ENCODE measurements at regions not wholly inside any gene's neighbourhood (a gene's known extent, or its start where the extent isn't known, plus 50 kb on each side); places are given as distances from the start of the nearest gene placed in this dataset.

GRCh38 chr22:27284324-27284723 lies 517.2 kb downstream of the MN1 start:
- no peak for DNase-seq (ENCODE audit: low read depth)

GRCh38 chr22:27286711-27287110 lies 514.8 kb downstream of the MN1 start:
- DNase-seq (ENCODE audit: low read depth) = no peak

- DNase-seq (ENCODE audit: low read depth) = no peak
Measured at GRCh38 chr22:27292542-27293299, 508.8 kb downstream of the MN1 start.

- DNase-seq (ENCODE audit: low read depth) = no peak
Measured at GRCh38 chr22:27293721-27294445, 507.7 kb downstream of the MN1 start.

- DNase-seq (ENCODE audit: low read depth) = no peak
Measured at GRCh38 chr22:27295040-27295439, 506.5 kb downstream of the MN1 start.

- no peak for DNase-seq (ENCODE audit: low read depth)
Measured at GRCh38 chr22:27295605-27296004, 506.0 kb downstream of the MN1 start.

GRCh38 chr22:27296091-27296675 lies 505.4 kb downstream of the MN1 start:
- DNase-seq (ENCODE audit: low read depth) = no peak

- DNase-seq (ENCODE audit: low read depth) = no peak
Measured at GRCh38 chr22:27297125-27297524, 504.4 kb downstream of the MN1 start.

- DNase-seq (ENCODE audit: low read depth) = no peak
Measured at GRCh38 chr22:27298332-27298731, 503.2 kb downstream of the MN1 start.

GRCh38 chr22:27298742-27299141 lies 502.8 kb downstream of the MN1 start:
- no peak for DNase-seq (ENCODE audit: low read depth)

GRCh38 chr22:27299181-27300085 lies 502.1 kb downstream of the MN1 start:
- DNase-seq (ENCODE audit: low read depth) = no peak

- DNase-seq (ENCODE audit: low read depth) = no peak
Measured at GRCh38 chr22:27300536-27301285, 500.8 kb downstream of the MN1 start.

GRCh38 chr22:27302501-27302900 lies 499.1 kb downstream of the MN1 start:
- DNase-seq (ENCODE audit: low read depth) = no peak

- DNase-seq (ENCODE audit: low read depth) = no peak
Measured at GRCh38 chr22:27303718-27304117, 497.8 kb downstream of the MN1 start.

- DNase-seq (ENCODE audit: low read depth) = no peak
Measured at GRCh38 chr22:27306771-27307170, 494.8 kb downstream of the MN1 start.

- no peak for DNase-seq (ENCODE audit: low read depth)
Measured at GRCh38 chr22:27307545-27308247, 493.9 kb downstream of the MN1 start.

GRCh38 chr22:27308513-27308912 lies 493.0 kb downstream of the MN1 start:
- no peak for DNase-seq (ENCODE audit: low read depth)

- peak; percentile 7 for DNase-seq (ENCODE audit: low read depth)
Measured at GRCh38 chr22:27309697-27310096, 491.9 kb downstream of the MN1 start.

- DNase-seq (ENCODE audit: low read depth) = no peak
Measured at GRCh38 chr22:27310966-27311697, 490.4 kb downstream of the MN1 start.

All from EH (cell line).